Heart left ventricle (tissue), 13 donors: ENCODE measurements at regions not wholly inside any gene's neighbourhood (a gene's known extent, or its start where the extent isn't known, plus 50 kb on each side); places are given as distances from the start of the nearest gene placed in this dataset.

ENCODE experiments used
- CTCF ChIP-seq, 12 donors: fragments of 200-600 bp; sonication (generic) in 4 of 12; IDR thresholded peaks; one replicate each; pipeline versions ENCODE4 v1.5.0 to v1.8.0; 2018 to 2022; ENCODE audit warnings: antibody characterized with exemption in 12 of 12, mild to moderate bottlenecking in 5 of 12
- POLR2A ChIP-seq, 2 donors: fragments of 450-650 bp; IDR thresholded peaks; one replicate each; pipeline ENCODE4 v1.6.1; 2017; ENCODE audit warnings: antibody characterized with exemption in 2 of 2, mild to moderate bottlenecking in 2 of 2, moderate library complexity in 2 of 2
- donor health status: ischemic (EF 13 %, LVEDD 7.1; RV severe dilation, severe dysfunction).
- donor health status: DM: no; HTN: yes; CAD: no.
- donor health status: DM: no; HTN: no; CAD: no.
- donor health status: ischemic (EF 25% LVEDD 6.9; RV normal size, moderate dysfunction).
- donor health status: ischemic (EF 25% LVEDD 5.7; RV mildly dilated, moderate dysfunction).
- donor health status: ischemic (EF 35%, LVEDD 5.7; RV mildly dilated, moderate dysfunction).
- donor health status: nonischemic (EF 11% LVEDD 7.7; RV severe dilation, severe dysfunction).
- donor health status: DM: yes; HTN: yes; CAD: no.
- donor health status: PGD.
- donor health status: ischemic (EF 29% LVEDD 5.4; RV normal size, mild dysfunction).
- donor health status: nonischemic (EF 23%, LVEDD 6.1; RV moderate dilation, normal function).

GRCh38 chr17:12421646-12422306, 243.9 kb upstream of the MYOCD start:
- TF ChIP-seq CTCF (IDR thresholded peaks at IDR 0.05) (no peak), POLR2A (IDR thresholded peaks at IDR 0.05) (no peak)
